HG02970 (cell line): ENCODE measurements at regions not wholly inside any gene's neighbourhood (a gene's known extent, or its start where the extent isn't known, plus 50 kb on each side); places are given as distances from the start of the nearest gene placed in this dataset.

Experiments used
- ATAC-seq: cut with Tn5 transposase; IDR thresholded peaks from one replicate; pipeline ENCODE4 v1.9.1; 2021; ENCODE audit warnings: mild to moderate bottlenecking, moderate library complexity, moderate number of reproducible peaks; ENCODE audit not compliant: unreplicated experiment, low FRiP score

DNA sequence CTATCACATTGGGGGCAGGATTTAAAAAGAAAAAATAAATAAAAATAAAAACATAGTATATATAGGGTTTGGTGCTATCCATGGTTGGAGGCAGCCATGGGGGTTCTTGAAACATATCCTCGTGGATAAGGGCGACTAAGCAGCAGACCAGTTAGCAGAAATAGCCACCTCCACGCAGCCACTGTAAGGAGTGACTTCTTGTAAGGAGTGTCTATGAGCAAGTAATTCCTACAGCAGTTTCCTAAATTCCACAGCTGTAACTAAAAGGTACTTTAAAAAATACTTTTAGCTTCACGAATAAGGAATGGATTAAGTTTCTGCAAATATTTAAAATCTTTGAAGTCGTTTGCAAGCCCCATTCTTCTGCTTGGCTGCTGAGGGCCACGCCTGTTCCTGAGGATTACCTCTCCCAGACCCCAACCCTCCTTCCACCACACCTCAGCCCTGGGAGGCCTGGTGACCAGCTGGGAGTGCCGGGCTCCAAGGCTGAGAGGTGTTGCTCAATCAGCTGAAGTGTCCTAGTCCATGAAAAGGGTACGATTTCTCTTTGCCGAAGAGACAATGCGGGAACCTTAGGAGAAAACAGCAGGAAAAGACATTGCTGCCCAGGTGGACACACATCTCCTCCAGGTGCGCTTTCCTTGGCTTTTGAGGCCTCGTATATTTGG is 115.3 kb downstream of the ADSS2 start:
- no peak for ATAC-seq

DNA sequence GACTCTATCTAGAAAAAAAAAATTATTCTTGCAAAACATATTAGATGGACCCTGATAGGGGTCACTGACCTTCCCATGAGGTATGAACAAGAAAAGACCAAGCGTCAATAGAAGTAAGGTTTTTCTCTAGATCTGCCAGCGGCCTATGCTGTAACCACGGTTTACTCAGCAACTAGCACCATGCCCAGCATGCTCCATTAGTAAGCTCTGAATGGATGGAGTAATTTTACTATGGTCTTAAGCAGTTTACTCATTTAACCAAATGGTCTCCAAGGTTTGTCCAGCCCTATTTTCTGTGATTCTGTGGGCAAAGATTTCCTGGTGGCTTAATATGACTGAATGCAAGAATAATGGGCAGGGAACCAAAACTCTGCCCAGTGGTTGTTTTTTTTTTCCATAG is 113.9 kb downstream of the ADSS2 start:
- ATAC-seq: no peak

DNA sequence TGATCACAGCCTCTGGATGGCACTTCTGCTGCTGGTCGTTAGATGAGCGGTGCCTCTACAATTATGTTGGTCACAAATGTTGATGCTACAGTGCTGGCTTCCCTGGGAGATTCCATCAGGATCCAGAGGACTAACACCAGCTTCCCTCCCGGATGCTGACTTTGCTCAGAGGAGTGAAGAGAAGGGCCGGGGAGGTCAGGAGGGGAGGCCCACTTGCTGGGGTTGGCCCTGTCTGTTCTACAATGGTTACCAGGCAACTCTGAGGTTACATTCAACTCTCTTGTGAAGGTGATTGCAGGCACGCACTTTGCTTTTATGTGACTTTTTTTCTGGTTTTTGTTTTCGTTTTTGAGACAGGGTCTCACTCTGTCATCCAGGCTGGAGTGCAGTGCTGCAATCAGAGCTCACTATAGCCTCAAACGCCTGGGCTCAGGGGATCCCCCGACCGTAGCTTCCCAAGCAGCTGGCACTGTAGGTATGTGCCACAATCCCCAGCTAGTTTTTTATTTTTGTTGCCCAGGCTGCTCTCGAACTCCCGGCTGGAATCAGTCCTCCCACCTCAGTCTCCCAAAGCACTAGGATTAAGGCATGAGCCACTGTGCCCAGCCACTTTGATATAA is 112.5 kb downstream of the ADSS2 start:
- ATAC-seq: no peak

DNA sequence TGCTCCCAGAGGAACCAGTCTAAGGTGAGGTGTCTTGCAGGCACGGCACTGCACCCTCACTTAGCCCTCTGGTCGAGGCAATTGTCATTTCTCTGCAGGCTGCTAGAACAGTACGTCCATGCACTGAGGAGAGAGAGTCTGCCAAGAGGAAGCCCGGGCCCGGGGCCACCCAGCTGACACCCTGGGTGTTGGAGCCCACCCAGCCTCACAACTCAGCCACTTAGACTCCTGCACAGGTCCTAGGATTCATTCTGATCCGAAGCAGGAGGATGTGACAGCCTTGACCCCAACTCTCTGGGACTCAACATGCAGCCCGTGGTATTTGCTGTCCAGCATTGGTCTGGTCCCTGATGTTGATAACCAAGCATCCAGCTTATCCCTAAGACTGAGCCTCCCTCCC is 111.9 kb downstream of the ADSS2 start:
- no peak for ATAC-seq

DNA sequence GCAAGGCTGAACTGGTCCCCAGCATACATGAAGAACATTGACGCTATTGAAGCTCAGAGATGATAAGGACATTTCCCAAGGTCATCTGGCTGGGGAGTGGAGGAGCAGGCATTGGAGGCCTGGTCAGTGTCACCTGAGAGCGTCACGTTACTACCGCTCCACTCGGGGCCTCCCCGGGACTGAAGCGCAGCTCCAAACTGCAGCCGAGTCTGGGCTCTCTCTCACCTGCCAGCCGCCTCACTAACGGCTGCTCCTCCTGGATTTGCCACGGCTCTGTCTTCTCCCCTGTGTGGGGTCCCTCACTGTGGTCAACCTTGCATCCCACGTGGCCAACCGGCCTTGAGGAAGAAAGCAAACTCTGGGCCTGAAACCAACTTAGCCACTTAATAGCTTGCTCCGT is 111.3 kb downstream of the ADSS2 start:
- ATAC-seq: no peak

DNA sequence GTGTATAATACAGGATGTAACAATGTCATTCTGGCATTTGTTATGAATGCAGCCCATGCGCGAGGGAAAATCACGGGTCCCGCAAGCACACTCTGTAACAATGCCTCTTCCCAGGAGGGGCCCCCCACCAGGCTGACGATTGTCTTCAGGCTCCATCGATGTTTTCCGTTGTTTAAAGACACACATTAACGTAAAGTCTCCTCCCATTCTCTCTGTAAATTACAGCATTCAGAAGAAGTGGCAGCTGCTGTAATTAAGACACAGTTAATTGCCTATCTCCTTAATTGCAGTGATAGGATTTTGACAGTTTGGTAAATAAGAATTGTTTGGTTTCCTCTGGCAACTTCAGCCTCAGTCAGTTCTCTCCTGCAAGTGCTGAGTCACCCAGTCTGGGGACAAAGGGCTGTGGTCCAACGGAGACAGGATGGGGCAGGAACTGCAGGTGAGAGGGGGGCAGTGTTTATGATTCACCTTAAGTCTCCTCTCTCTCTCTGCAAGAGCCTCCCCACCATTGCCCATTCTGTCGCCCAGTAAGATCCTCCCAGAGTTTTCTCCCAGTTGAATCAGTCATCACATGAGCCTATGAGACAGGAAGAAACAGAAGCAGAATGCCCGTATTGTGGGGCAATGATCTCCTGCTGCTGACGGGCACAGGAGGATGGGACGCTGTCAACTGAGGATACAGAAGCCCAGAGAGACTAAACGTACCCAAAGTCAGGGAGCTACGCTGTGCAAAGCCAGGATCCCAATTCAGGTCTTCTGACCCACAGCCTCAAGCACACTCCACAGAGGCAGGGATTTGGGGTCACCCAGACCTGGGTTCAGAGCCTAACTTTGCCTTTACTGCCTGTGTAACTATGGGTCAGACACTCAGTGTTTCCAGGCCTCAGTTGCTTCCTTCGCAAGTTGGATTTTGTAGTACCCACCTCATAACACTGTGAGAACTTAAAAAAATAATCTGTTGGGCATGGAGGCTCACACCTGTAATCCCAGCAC is 110.0 kb downstream of the ADSS2 start:
- ATAC-seq: no peak

DNA sequence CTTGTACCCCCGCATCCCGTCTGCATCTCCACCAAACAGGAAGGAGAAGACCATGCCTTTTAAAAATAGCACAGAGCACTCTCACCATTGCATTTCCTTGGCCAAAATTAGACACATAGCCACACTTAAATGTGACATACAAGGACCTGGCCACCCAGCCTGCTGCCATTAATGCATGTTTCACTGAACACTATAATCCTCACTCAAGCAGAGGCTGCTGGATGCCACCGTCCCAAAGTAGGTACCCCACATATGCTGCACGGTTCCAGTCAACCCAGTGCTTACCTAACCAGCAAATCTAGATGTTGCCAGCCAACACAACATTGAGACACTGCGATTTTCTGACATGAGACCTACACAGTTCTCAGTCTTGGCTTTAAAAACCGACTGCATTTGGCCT is 107.7 kb downstream of the ADSS2 start:
- no peak for ATAC-seq

DNA sequence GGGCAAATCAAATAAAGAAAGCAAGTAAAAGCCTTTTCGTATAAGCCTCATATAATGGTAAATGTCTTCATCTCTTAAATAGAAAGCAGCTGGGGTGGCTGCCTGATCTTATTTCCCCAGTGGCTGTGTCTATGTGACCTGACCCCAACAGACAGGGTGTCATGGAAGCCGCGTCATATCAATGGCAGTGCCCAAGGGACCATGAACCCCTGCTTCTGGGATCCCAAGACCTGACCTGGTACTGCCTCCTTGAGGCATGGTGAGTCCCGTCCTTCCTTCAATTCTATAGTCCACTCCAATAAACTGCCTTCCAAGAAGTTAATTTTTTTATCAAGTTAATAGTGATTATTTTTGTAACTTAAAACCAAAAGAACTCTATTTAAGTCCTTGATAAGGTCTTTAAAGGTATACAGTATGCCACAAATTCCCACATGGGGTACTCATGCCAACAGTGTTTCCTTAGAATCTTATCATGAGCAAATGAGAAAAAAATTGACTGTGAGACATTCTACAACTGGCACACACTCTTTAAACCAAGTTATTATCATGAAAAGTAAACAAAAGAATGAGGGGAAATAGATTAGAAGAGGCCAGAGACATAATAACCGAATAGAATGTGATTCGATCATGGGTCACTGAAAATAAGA is 104.6 kb downstream of the ADSS2 start:
- ATAC-seq: no peak

DNA sequence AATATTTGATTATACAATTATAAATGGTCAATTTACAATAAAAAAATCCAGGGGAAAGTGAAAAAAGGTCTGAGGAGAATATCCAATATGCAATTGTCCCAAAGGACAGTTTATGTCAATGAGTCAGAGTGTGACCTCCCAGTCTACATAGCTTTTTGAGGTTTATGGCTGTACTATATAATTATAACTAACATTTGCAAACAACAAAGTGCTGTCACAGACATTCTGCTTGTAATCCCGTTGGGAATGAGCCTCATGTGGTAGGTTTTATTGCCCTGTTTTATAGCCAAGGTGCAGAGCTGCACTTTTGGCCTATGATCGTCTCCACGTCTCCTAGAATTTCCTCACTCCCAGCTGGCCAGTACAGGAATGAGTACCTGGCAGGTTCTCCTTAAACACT is 103.8 kb downstream of the ADSS2 start:
- ATAC-seq: no peak

DNA sequence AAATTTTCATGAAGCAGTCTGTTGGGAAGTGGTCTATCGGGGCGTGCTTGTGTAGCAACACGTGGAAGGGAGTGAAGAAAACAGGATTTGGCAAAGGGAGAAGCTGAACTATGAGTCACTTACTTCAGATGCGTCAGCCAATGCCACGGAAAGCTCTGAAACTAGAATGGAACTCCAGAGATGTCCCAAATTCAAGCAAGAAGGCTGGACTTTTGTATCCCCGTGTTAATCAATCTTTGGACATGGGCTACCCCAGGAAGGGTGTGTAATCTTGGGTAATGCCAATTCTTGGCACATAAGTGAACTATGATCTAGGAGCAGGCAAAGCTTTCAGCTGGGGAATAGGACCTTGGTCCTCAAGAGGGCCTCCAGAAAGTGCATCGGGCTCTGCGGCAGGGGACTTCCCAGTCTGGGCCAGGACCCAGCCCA is 102.6 kb downstream of the ADSS2 start:
- ATAC-seq: no peak

DNA sequence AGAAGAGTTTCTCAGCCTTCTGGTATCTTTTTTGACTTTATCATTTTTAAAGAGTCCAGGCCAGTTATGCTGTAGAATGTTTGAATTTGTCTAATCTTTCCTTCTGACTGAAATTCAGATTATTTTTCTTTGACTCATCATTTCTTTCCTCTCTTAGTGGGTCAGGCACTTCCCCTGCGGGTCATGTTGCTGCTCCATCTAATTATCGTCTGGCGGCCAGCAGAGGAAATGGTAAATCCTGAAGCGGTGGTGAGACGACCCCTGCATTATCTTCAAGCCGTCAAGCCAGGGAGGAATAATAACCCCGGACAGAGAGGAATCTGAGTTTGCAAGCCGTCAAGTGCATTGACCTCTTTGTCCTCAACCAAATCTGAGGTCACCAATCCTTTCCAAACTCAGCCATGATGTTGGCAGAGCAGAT is 102.1 kb downstream of the ADSS2 start:
- no peak for ATAC-seq

DNA sequence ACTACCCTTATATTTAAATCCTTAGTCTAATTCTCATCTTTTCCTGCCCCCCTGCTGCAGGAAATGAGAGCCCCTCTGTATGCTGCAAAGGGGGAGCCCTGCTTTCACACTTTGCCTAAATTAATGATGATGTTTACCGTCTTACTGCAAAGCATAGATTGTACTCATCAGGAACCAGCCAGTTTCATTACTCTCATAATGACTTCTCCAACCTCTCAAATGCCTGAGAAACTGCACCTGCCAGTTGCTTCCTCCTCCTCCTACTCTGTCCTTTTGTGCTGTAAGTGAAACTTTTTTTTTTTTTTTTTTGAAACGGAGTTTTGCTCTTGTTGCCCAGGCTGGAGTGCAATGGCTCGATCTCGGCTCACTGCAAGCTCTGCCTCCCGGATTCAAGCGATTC is 101.7 kb downstream of the ADSS2 start:
- peak; percentile 58 for ATAC-seq

DNA sequence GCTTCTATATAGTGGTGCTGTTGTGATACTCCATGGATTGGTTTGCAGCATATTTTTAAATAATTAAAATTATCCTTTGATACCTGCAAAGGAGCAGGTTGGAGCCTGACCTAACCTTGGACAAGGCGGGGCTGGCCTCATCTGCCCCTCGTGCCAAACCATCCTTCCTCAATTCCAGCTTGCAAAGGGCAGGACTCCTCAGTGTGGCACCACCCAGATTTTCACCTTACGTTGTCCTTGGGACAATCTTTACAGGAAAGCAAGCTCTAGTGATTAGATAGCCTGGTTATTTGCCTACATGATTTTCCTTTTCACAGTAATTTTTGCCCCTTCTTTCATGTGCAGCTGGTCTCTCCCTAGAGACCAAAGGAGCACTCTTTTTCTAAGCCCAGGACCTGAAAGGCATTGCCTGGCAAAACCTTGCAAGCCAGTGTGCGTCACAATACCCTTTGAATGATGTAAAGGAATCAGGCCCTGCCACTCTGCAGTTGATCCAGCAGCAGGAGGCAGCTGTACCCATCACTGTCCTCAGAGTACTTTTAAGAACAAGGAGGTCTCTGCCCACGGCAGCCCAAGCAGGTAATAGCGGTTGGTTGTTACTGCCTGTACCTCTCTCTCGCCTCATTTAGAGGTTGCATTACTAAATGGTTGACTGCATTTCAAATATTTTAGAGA is 99.4 kb downstream of the ADSS2 start:
- no peak for ATAC-seq

DNA sequence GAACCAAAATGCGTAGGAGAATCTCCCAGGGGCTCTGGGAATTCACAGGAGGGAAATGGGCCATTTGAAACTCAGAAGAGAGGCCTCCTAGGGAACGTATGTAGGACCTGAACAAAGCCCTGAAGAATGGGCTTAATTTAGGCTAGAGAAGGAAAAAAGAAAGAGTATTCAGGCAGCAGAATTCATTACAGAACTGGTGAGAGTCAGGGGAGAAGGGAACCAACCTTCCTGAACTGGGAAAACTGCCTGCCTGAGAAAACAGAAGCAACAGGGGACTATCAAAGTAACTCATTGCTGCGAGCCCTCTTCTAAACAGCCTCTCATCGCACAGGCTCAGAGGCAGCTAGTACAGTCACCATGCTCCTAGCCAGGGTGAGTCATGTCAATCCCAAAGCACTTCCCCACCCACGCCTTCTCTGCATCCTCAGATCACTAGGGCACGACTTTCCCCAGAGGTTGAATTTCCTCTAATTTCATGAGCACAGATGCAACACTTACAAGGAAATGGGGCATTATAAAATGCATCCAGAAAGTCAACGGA is 98.1 kb downstream of the ADSS2 start:
- no peak for ATAC-seq

DNA sequence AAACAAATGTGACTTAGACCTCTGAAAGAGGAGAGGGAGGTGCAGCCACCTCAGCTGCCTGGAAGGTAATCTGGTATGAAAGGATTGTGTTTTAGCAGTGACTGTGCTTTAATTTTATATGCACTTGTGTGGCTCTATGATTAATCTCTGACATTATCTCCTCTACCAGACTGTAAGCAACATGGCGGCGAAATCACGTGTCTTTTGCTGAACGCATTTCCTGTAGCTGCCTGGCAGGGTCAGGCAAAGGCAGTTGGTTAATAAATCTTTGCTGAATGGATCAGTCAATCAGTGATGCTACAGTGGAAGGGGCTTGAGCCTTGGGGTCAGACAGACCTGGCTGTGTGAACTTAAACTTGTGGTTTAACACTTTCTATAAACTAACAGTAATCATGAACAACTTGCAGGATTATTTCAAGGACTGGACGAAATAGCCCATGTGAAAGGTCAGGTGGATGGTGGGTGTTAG is 96.9 kb downstream of the ADSS2 start:
- ATAC-seq: no peak

DNA sequence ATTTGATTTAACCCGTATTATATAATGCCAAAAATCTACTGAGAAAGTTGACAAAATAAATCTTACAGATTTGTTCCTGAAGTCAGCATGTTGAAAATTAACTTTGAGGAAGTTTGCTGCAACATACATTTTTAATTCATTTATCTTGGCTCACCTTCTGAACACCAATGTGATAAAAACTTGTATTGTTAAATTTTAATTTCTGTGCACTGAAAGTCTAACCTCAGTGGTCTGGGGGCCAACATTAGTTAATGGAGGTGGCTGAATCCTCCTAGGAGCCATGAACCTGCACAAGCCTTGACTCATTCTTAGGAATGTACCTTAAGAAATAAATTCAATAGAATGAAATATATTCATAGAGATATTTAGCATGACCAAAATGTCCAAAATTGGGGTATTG is 95.3 kb downstream of the ADSS2 start:
- ATAC-seq: no peak
